ENCODE measurements at regions not wholly inside any gene's neighbourhood (a gene's known extent, or its start where the extent isn't known, plus 50 kb on each side); places are given as distances from the start of the nearest gene placed in this dataset.

GRCh38 chr6:5946701-5947100 lies 60.0 kb downstream of the NRN1 start:
- Histone ChIP-seq H3K4me3 (ENCODE audit: low read depth, low read length) (no peak overlapping the region), H3K36me3 (ENCODE audit: control insufficient read depth, insufficient read depth, low read length) (no peaks in the 10 kb centered on the region), H3K27me3 (ENCODE audit: control insufficient read depth, insufficient read depth, low read length) (no peaks in the 10 kb centered on the region)
- DNase-seq (ENCODE audit: low read depth): no peak
- TF ChIP-seq CTCF (IDR thresholded peaks at IDR 0.05; ENCODE audit: insufficient read depth, low read length, poor library complexity, severe bottlenecking): no peak

GRCh38 chr6:5946181-5946580 lies 60.5 kb downstream of the NRN1 start:
- Histone ChIP-seq H3K27me3 (ENCODE audit: control insufficient read depth, insufficient read depth, low read length) (no peaks in the 10 kb centered on the region), H3K36me3 (ENCODE audit: control insufficient read depth, insufficient read depth, low read length) (no peaks in the 10 kb centered on the region), H3K4me3 (ENCODE audit: low read depth, low read length) (no peak overlapping the region)
- no peak for DNase-seq (ENCODE audit: low read depth)
- TF ChIP-seq CTCF (IDR thresholded peaks at IDR 0.05; ENCODE audit: insufficient read depth, low read length, poor library complexity, severe bottlenecking): no peak

GRCh38 chr6:5943591-5943990 lies 63.1 kb downstream of the NRN1 start:
- Histone ChIP-seq H3K4me3 (ENCODE audit: low read depth, low read length) (no peak overlapping the region), H3K36me3 (ENCODE audit: control insufficient read depth, insufficient read depth, low read length) (no peaks in the 10 kb centered on the region), H3K27me3 (ENCODE audit: control insufficient read depth, insufficient read depth, low read length) (no peaks in the 10 kb centered on the region)
- DNase-seq (ENCODE audit: low read depth): no peak
- TF ChIP-seq CTCF (IDR thresholded peaks at IDR 0.05; ENCODE audit: insufficient read depth, low read length, poor library complexity, severe bottlenecking): no peak

GRCh38 chr6:5942591-5942990 lies 64.1 kb downstream of the NRN1 start:
- DNase-seq (ENCODE audit: low read depth): no peak
- Histone ChIP-seq H3K36me3 (ENCODE audit: control insufficient read depth, insufficient read depth, low read length) (no peaks in the 10 kb centered on the region), H3K27me3 (ENCODE audit: control insufficient read depth, insufficient read depth, low read length) (no peaks in the 10 kb centered on the region), H3K4me3 (ENCODE audit: low read depth, low read length) (no peak overlapping the region)
- no peak for TF ChIP-seq CTCF (IDR thresholded peaks at IDR 0.05; ENCODE audit: insufficient read depth, low read length, poor library complexity, severe bottlenecking)

- no peak for TF ChIP-seq CTCF (IDR thresholded peaks at IDR 0.05; ENCODE audit: insufficient read depth, low read length, poor library complexity, severe bottlenecking)
These were observed 65.5 kb downstream of the NRN1 start for GRCh38 chr6:5941188-5941587.

GRCh38 chr6:5938934-5939333 lies 67.8 kb downstream of the NRN1 start:
- TF ChIP-seq CTCF (IDR thresholded peaks at IDR 0.05; ENCODE audit: insufficient read depth, low read length, poor library complexity, severe bottlenecking): no peak
- no peaks in the 10 kb centered on the region for H3K36me3 ChIP-seq (ENCODE audit: control insufficient read depth, insufficient read depth, low read length)
- DNase-seq (ENCODE audit: low read depth): no peak
- no peak overlapping the region for H3K4me3 ChIP-seq (ENCODE audit: low read depth, low read length)
- no peaks in the 10 kb centered on the region for H3K27me3 ChIP-seq (ENCODE audit: control insufficient read depth, insufficient read depth, low read length)

More at GRCh38 chr6:5941188-5941587, 65.5 kb downstream of the NRN1 start:
- H3K27me3 ChIP-seq (ENCODE audit: control insufficient read depth, insufficient read depth, low read length): no peaks in the 10 kb centered on the region
- DNase-seq (ENCODE audit: low read depth): no peak
- no peaks in the 10 kb centered on the region for H3K36me3 ChIP-seq (ENCODE audit: control insufficient read depth, insufficient read depth, low read length)
- H3K4me3 ChIP-seq (ENCODE audit: low read depth, low read length): no peak overlapping the region
